ENCODE measurements at regions not wholly inside any gene's neighbourhood (a gene's known extent, or its start where the extent isn't known, plus 50 kb on each side); places are given as distances from the start of the nearest gene placed in this dataset.

GRCh38 chr2:238772635-238773297 lies 75.1 kb upstream of the TWIST2 start:
- no peak for TF ChIP-seq EZH2phosphoT487 (IDR thresholded peaks at IDR 0.05; ENCODE audit: insufficient read depth, low read depth)
- no peak for TF ChIP-seq EZH2 (IDR thresholded peaks at IDR 0.05; ENCODE audit: insufficient read depth, poor library complexity, severe bottlenecking)
- Histone ChIP-seq H3K9me2 (ENCODE audit: insufficient read depth) (no peaks in the 10 kb centered on the region), H2AFZ (no peak overlapping the region), H3K79me2 (ENCODE audit: insufficient read depth) (no peaks in the 10 kb centered on the region), H3K27me3 (replicated peaks; ENCODE audit: insufficient read depth) (no peaks in the 10 kb centered on the region), H3K9ac (no peak overlapping the region), H3K4me3 (no peak overlapping the region), H3K4me2 (ENCODE audit: unreplicated experiment) (no peak overlapping the region), H3K36me3 (ENCODE audit: low read depth) (no peaks in the 10 kb centered on the region), H3K27ac (no peak overlapping the region), H3F3A (ENCODE audit: insufficient read depth) (no peaks in the 10 kb centered on the region), H3K4me1 (ENCODE audit: insufficient read depth) (no peaks in the 10 kb centered on the region), H4K20me1 (ENCODE audit: insufficient read depth) (no peaks in the 10 kb centered on the region), H3K9me3 (ENCODE audit: low read depth) (no peaks in the 10 kb centered on the region)
- in situ Hi-C loops (cut with MboI): no loop called here
- 85 to 90% methylated on average over 21 of the region's 21 CpGs for WGBS, 2 experiments (ENCODE audit: low coverage in 1 of 2, low lambda C conversion rate in 2 of 2, missing lambda C conversion rate in 2 of 2)
- DNase-seq: no peak

GRCh38 chr2:238773472-238773871 lies 74.4 kb upstream of the TWIST2 start:
- TF ChIP-seq EZH2phosphoT487 (IDR thresholded peaks at IDR 0.05; ENCODE audit: insufficient read depth, low read depth) (no peak), EZH2 (IDR thresholded peaks at IDR 0.05; ENCODE audit: insufficient read depth, poor library complexity, severe bottlenecking) (no peak)
- no peak for DNase-seq
- no peaks in the 10 kb centered on the region for H3K9me2 ChIP-seq (ENCODE audit: insufficient read depth)
- in situ Hi-C loops (cut with MboI): no loop called here
- no peaks in the 10 kb centered on the region for H3K36me3 ChIP-seq (ENCODE audit: low read depth)
- H3K4me2 ChIP-seq (ENCODE audit: unreplicated experiment): no peak overlapping the region
- no peaks in the 10 kb centered on the region for H3K4me1 ChIP-seq (ENCODE audit: insufficient read depth)
- H3K27me3 ChIP-seq (replicated peaks; ENCODE audit: insufficient read depth): no peaks in the 10 kb centered on the region
- no peak overlapping the region for H3K27ac ChIP-seq
- H3K79me2 ChIP-seq (ENCODE audit: insufficient read depth): no peaks in the 10 kb centered on the region
- 90 to 93% methylated on average over 14 of the region's 14 CpGs for WGBS, 2 experiments (ENCODE audit: low coverage in 1 of 2, low lambda C conversion rate in 2 of 2, missing lambda C conversion rate in 2 of 2)
- H3F3A ChIP-seq (ENCODE audit: insufficient read depth): no peaks in the 10 kb centered on the region
- no peaks in the 10 kb centered on the region for H4K20me1 ChIP-seq (ENCODE audit: insufficient read depth)
- H3K4me3 ChIP-seq: no peak overlapping the region
- H3K9ac ChIP-seq: no peak overlapping the region
- no peak overlapping the region for H2AFZ ChIP-seq
- no peaks in the 10 kb centered on the region for H3K9me3 ChIP-seq (ENCODE audit: low read depth)

GRCh38 chr2:238774071-238774470 lies 73.8 kb upstream of the TWIST2 start:
- in situ Hi-C loops (cut with MboI): no loop called here

DNA sequence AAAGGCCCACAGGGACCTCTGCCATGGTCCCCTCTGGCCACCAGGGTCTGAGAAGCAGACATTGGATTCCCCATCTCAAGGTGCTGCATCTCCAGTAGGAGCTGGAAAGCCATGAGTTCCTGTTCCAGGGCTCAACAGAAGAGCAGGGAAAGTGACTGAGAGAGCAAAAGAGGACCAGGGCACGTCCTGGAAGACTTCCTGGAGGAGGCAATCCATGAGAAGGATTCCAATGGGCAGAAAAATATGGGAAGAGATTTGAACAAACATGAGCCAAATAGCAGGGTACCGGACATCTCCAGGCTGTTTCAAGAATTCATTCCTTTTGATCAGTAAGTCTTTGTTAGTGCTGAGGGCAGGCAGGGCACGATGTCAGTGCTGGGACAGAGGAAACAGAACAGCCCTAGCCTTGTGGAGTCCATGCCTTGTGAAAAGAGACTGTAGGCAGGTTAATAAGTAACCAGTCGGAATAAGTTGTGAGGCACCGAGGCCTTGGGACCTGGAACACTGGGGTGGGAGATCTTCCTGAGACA lies 72.8 kb upstream of the TWIST2 start:
- no peak for DNase-seq

More at GRCh38 chr2:238774071-238774470, 73.8 kb upstream of the TWIST2 start:
- 88 to 93% methylated on average over 7 of the region's 7 CpGs for WGBS, 2 experiments (ENCODE audit: low coverage in 1 of 2, low lambda C conversion rate in 2 of 2, missing lambda C conversion rate in 2 of 2)
- H3K36me3 ChIP-seq (ENCODE audit: low read depth): no peaks in the 10 kb centered on the region
- no peak for DNase-seq
- no peak overlapping the region for H3K4me3 ChIP-seq
- no peaks in the 10 kb centered on the region for H3K79me2 ChIP-seq (ENCODE audit: insufficient read depth)
- no peak overlapping the region for H3K27ac ChIP-seq
- no peaks in the 10 kb centered on the region for H3K9me2 ChIP-seq (ENCODE audit: insufficient read depth)
- H2AFZ ChIP-seq: no peak overlapping the region
- TF ChIP-seq EZH2phosphoT487 (IDR thresholded peaks at IDR 0.05; ENCODE audit: insufficient read depth, low read depth): no peak
- no peak for TF ChIP-seq EZH2 (IDR thresholded peaks at IDR 0.05; ENCODE audit: insufficient read depth, poor library complexity, severe bottlenecking)
- no peaks in the 10 kb centered on the region for H3K27me3 ChIP-seq (replicated peaks; ENCODE audit: insufficient read depth)
- H3K4me1 ChIP-seq (ENCODE audit: insufficient read depth): no peaks in the 10 kb centered on the region
- H3K9ac ChIP-seq: no peak overlapping the region
- no peaks in the 10 kb centered on the region for H4K20me1 ChIP-seq (ENCODE audit: insufficient read depth)
- H3K9me3 ChIP-seq (ENCODE audit: low read depth): no peaks in the 10 kb centered on the region
- no peaks in the 10 kb centered on the region for H3F3A ChIP-seq (ENCODE audit: insufficient read depth)
- no peak overlapping the region for H3K4me2 ChIP-seq (ENCODE audit: unreplicated experiment)

More for the DNA sequence above, 72.8 kb upstream of the TWIST2 start:
- Histone ChIP-seq H3K4me2 (ENCODE audit: unreplicated experiment) (no peak overlapping the region), H2AFZ (no peak overlapping the region), H3K4me3 (no peak overlapping the region), H3F3A (ENCODE audit: insufficient read depth) (no peaks in the 10 kb centered on the region), H3K27ac (no peak overlapping the region), H3K27me3 (replicated peaks; ENCODE audit: insufficient read depth) (no peaks in the 10 kb centered on the region), H3K9me2 (ENCODE audit: insufficient read depth) (no peaks in the 10 kb centered on the region), H3K36me3 (ENCODE audit: low read depth) (no peaks in the 10 kb centered on the region), H3K79me2 (ENCODE audit: insufficient read depth) (no peaks in the 10 kb centered on the region), H3K9me3 (ENCODE audit: low read depth) (no peaks in the 10 kb centered on the region), H3K9ac (no peak overlapping the region), H4K20me1 (ENCODE audit: insufficient read depth) (no peaks in the 10 kb centered on the region), H3K4me1 (ENCODE audit: insufficient read depth) (no peaks in the 10 kb centered on the region)
- TF ChIP-seq EZH2phosphoT487 (IDR thresholded peaks at IDR 0.05; ENCODE audit: insufficient read depth, low read depth) (no peak), EZH2 (IDR thresholded peaks at IDR 0.05; ENCODE audit: insufficient read depth, poor library complexity, severe bottlenecking) (no peak)
- in situ Hi-C loops (cut with MboI): no loop called here
- WGBS, 2 experiments (ENCODE audit: low coverage in 1 of 2, low lambda C conversion rate in 2 of 2, missing lambda C conversion rate in 2 of 2): 89 to 98% methylated on average over 5 of the region's 5 CpGs

Data from GM23248 (cell line).